ENCODE measurements at regions not wholly inside any gene's neighbourhood (a gene's known extent, or its start where the extent isn't known, plus 50 kb on each side); places are given as distances from the start of the nearest gene placed in this dataset.

- no peak for TF ChIP-seq POLR2A (IDR thresholded peaks at IDR 0.05)
- TF ChIP-seq CTCF (IDR thresholded peaks at IDR 0.05) = no peak
Measured at GRCh38 chr3:193987186-193987585, 148.8 kb upstream of the HES1 start.

All from adrenal gland (tissue), 5 donors.